H9 (cell line): ENCODE measurements at regions not wholly inside any gene's neighbourhood (a gene's known extent, or its start where the extent isn't known, plus 50 kb on each side); places are given as distances from the start of the nearest gene placed in this dataset.
A peak's percentile ranks its signal among the peaks of the same experiment; 100 is the strongest.

Experiments
- DNase-seq: peaks from one replicate; pipeline ENCODE4 v3.0.0-alpha.2; 2017
- H2AFZ ChIP-seq: one replicate; pipeline ENCODE4 v1.6.1; 2013; ENCODE audit warnings: mild to moderate bottlenecking, low read length, control low read depth, moderate library complexity
- H2AK5ac ChIP-seq: 2 replicates; pipeline ENCODE4 v1.6.1; 2013; ENCODE audit warnings: low read length, control low read depth, mixed read lengths; ENCODE audit not compliant: insufficient read length
- H2BK120ac ChIP-seq: one replicate; pipeline ENCODE4 v1.6.1; 2013; ENCODE audit warnings: low read depth, mild to moderate bottlenecking, low read length, control low read depth, inconsistent platforms; ENCODE audit not compliant: poor library complexity, severe bottlenecking
- H2BK12ac ChIP-seq: 2 replicates; pipeline ENCODE4 v1.6.1; 2013; ENCODE audit warnings: low read length, control low read depth, mixed read lengths, low read depth; ENCODE audit not compliant: insufficient read length
- H2BK15ac ChIP-seq: 2 replicates; pipeline ENCODE4 v1.6.1; 2013; ENCODE audit warnings: low read depth, low read length, control low read depth
- H2BK20ac ChIP-seq: one replicate; pipeline ENCODE4 v1.6.1; 2013; ENCODE audit warnings: low read depth, mild to moderate bottlenecking, low read length, control low read depth, inconsistent platforms; ENCODE audit not compliant: poor library complexity, severe bottlenecking
- H2BK5ac ChIP-seq: 2 replicates; pipeline ENCODE4 v1.6.1; 2013; ENCODE audit warnings: low read length, control low read depth, mixed read lengths; ENCODE audit not compliant: insufficient read length
- H3K14ac ChIP-seq: 2 replicates; pipeline ENCODE4 v1.6.1; 2013; ENCODE audit warnings: low read length, control low read depth; ENCODE audit not compliant: insufficient read depth
- H3K18ac ChIP-seq: 2 replicates; pipeline ENCODE4 v1.6.1; 2013; ENCODE audit warnings: low read depth, mild to moderate bottlenecking, mixed read lengths, low read length, control low read depth; ENCODE audit not compliant: insufficient read length
- H3K23ac ChIP-seq: 2 replicates; pipeline ENCODE4 v1.6.1; 2013; ENCODE audit warnings: low read length, control low read depth, mixed read lengths, low read depth; ENCODE audit not compliant: insufficient read length
- H3K23me2 ChIP-seq: 2 replicates; pipeline ENCODE4 v1.6.1; 2013; ENCODE audit warnings: low read depth, mild to moderate bottlenecking, mixed read lengths, low read length, control low read depth; ENCODE audit not compliant: insufficient read length, poor library complexity, severe bottlenecking
- H3K27ac ChIP-seq: 2 replicates; pipeline ENCODE4 v1.5.1; 2013; ENCODE audit warnings: low read length, control low read depth, mixed read lengths, low read depth; ENCODE audit not compliant: insufficient read length
- H3K27me3 ChIP-seq: 2 replicates; pipeline ENCODE4 v1.6.1; 2013; ENCODE audit warnings: low read length, control low read depth, inconsistent platforms; ENCODE audit not compliant: insufficient read depth
- H3K4ac ChIP-seq: 2 replicates; pipeline ENCODE4 v1.6.1; 2013; ENCODE audit warnings: low read depth, mild to moderate bottlenecking, control low read depth, inconsistent platforms, low read length, moderate library complexity
- H3K4me1 ChIP-seq: 2 replicates; pipeline ENCODE4 v1.6.1; 2013; ENCODE audit warnings: low read length, control low read depth, inconsistent platforms; ENCODE audit not compliant: insufficient read depth
- H3K4me2 ChIP-seq: 2 replicates; pipeline ENCODE4 v1.6.1; 2013; ENCODE audit warnings: low read length, control low read depth, mixed read lengths; ENCODE audit not compliant: insufficient read length, insufficient read depth
- H3K56ac ChIP-seq: 2 replicates; pipeline ENCODE4 v1.6.1; 2013; ENCODE audit warnings: low read depth, mild to moderate bottlenecking, mixed read lengths, low read length, control low read depth; ENCODE audit not compliant: insufficient read length
- H3K79me1 ChIP-seq: 2 replicates; pipeline ENCODE4 v1.6.1; 2013; ENCODE audit warnings: low read depth, mild to moderate bottlenecking, moderate library complexity, low read length, control low read depth, inconsistent platforms; ENCODE audit not compliant: insufficient read depth, poor library complexity, severe bottlenecking
- H3K79me2 ChIP-seq: 2 replicates; pipeline ENCODE4 v1.6.1; 2013; ENCODE audit warnings: low read length, control low read depth, inconsistent platforms; ENCODE audit not compliant: insufficient read depth
- H3K9ac ChIP-seq: 2 replicates; pipeline ENCODE4 v1.6.1; 2013; ENCODE audit warnings: low read length, control low read depth, mixed read lengths; ENCODE audit not compliant: insufficient read length; ENCODE audit errors: extremely low read depth
- H3K9me3 ChIP-seq: one replicate; pipeline ENCODE4 v1.6.1; 2013; ENCODE audit warnings: low read depth, low read length, inconsistent platforms; ENCODE audit not compliant: control insufficient read depth
- H3T11ph ChIP-seq: one replicate; pipeline ENCODE4 v1.6.1; 2013; ENCODE audit warnings: mild to moderate bottlenecking, low read length, control low read depth, inconsistent platforms
- H4K20me1 ChIP-seq: one replicate; pipeline ENCODE4 v1.6.1; 2013; ENCODE audit not compliant: control insufficient read depth, insufficient read length, insufficient read depth
- H4K5ac ChIP-seq: 2 replicates; pipeline ENCODE4 v1.6.1; 2013; ENCODE audit warnings: low read depth, mild to moderate bottlenecking, mixed read lengths, low read length, control low read depth; ENCODE audit not compliant: insufficient read length
- H4K8ac ChIP-seq: replicated peaks from 2 replicates; pipeline ENCODE4 v1.6.1; 2013; ENCODE audit warnings: low read length, control low read depth, mixed read lengths, low read depth; ENCODE audit not compliant: insufficient read length
- H4K91ac ChIP-seq: 2 replicates; pipeline ENCODE4 v1.6.1; 2013; ENCODE audit warnings: low read depth, mild to moderate bottlenecking, moderate library complexity, mixed read lengths, low read length, control low read depth; ENCODE audit not compliant: insufficient read length
- H3K27ac Mint-ChIP-seq, 3 experiments: 2 replicates in 2 of 3; 3 replicates in 1 of 3; pipeline ENCODE4 v1.8.0; 2020 to 2021; ENCODE audit warnings: mixed read lengths in 3 of 3, mild to moderate bottlenecking in 1 of 3, moderate library complexity in 1 of 3
- H3K27me3 Mint-ChIP-seq: 2 replicates; pipeline ENCODE4 v1.8.0; 2021; ENCODE audit warnings: low read depth, mild to moderate bottlenecking, moderate library complexity, mixed read lengths
- H3K36me3 Mint-ChIP-seq, 3 experiments: 2 replicates in 2 of 3; 3 replicates in 1 of 3; pipeline ENCODE4 v1.8.0; 2020 to 2021; ENCODE audit warnings: low read depth in 3 of 3, mixed read lengths in 3 of 3; ENCODE audit not compliant: insufficient read depth in 1 of 3
- H3K4me1 Mint-ChIP-seq, 2 experiments: 2 replicates each; pipeline ENCODE4 v1.8.0; 2020; ENCODE audit warnings: mixed read lengths in 2 of 2
- H3K4me3 Mint-ChIP-seq, 2 experiments: 2 replicates in 1 of 2; 3 replicates in 1 of 2; pipeline ENCODE4 v1.8.0; 2020 to 2021; ENCODE audit warnings: mild to moderate bottlenecking in 2 of 2, mixed read lengths in 2 of 2, moderate library complexity in 1 of 2
- H3K9me3 Mint-ChIP-seq, 2 experiments: 2 replicates in 1 of 2; 3 replicates in 1 of 2; pipeline ENCODE4 v1.8.0; 2020; ENCODE audit warnings: mild to moderate bottlenecking in 2 of 2, mixed read lengths in 2 of 2, moderate library complexity in 1 of 2
- WGBS: extraction: QIAGEN DNeasy Blood & Tissue Kit; methylation state at CpG from one replicate; pipeline ENCODE4 v1.1.7; 2013; ENCODE audit warnings: missing lambda C conversion rate, low lambda C conversion rate, mixed read lengths; ENCODE audit not compliant: insufficient read length; ENCODE audit errors: extremely low coverage; 5-methylcytosine and 5-hydroxymethylcytosine counted together
- TF ChIP-seq, protein P1 (sequence below): fragments of 200-600 bp; sonication (generic); conservative IDR thresholded peaks from 3 replicates; pipeline ENCODE4 v1.8.0; 2021; ENCODE audit warnings: antibody characterized with exemption, mild to moderate bottlenecking

DNA sequence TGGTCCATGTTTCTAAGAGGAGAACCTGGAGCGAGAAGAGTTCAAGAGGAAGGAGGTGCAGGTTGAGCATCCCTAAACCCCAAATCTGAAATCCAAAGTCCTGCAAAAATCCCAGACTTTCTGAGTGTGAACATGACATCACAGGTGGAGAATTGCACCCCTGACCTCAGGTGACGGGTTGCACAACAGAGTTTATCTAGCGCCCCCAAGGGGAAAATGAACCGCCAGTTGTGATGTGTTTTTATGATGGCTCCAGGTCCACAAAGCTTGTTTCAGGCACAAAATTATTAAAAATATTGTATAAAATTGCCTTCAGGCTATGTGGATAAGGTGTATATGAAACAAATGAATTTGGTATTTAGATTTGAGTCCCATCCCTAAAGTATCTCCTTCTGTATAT is 420.0 kb downstream of the GABRB3 start:
- Histone ChIP-seq H3T11ph (no peak overlapping the region), H2AFZ (no peak overlapping the region), H3K9me3 (no peaks in the 10 kb centered on the region), H3K14ac (no peak overlapping the region), H4K8ac (no peak overlapping the region), H2BK120ac (no peak overlapping the region), H4K20me1 (no peaks in the 10 kb centered on the region), H3K18ac (no peak overlapping the region), H3K23ac (no peak overlapping the region), H3K79me2 (no peaks in the 10 kb centered on the region), H2BK15ac (no peak overlapping the region), H2AK5ac (no peak overlapping the region), H2BK12ac (no peak overlapping the region), H3K27ac (no peak overlapping the region), H3K27me3 (no peaks in the 10 kb centered on the region), H3K4ac (no peak overlapping the region), H3K9ac (no peak overlapping the region), H3K23me2 (no peaks in the 10 kb centered on the region), H4K91ac (no peak overlapping the region), H3K4me2 (no peak overlapping the region), H3K4me1 (0 out of 2 replicates have a peak, but pooled peaks cover 2% of the 10 kb centered on the region), H3K79me1 (no peaks in the 10 kb centered on the region), H2BK20ac (no peak overlapping the region), H4K5ac (no peak overlapping the region), H3K56ac (no peak overlapping the region), H2BK5ac (no peak overlapping the region)
- no peaks in the 10 kb centered on the region for H3K27me3 Mint-ChIP-seq
- H3K27ac Mint-ChIP-seq, result no peak overlapping the region
- H3K36me3 Mint-ChIP-seq, result peaks cover under 1 to 5% (median 1%) of the 10 kb centered on the region in 3 experiments; a peak in 6 of 7 replicates
- H3K9me3 Mint-ChIP-seq, result peaks cover 1 to 11% of the 10 kb centered on the region in 2 experiments
- no peak for DNase-seq
- no peak overlapping the region for H3K4me3 Mint-ChIP-seq
- peaks cover 6% of the 10 kb centered on the region in 2 experiments for H3K4me1 Mint-ChIP-seq
- WGBS, result no CpG with 5 or more reads among the region's 4 CpGs
- TF ChIP-seq, protein P1, sequence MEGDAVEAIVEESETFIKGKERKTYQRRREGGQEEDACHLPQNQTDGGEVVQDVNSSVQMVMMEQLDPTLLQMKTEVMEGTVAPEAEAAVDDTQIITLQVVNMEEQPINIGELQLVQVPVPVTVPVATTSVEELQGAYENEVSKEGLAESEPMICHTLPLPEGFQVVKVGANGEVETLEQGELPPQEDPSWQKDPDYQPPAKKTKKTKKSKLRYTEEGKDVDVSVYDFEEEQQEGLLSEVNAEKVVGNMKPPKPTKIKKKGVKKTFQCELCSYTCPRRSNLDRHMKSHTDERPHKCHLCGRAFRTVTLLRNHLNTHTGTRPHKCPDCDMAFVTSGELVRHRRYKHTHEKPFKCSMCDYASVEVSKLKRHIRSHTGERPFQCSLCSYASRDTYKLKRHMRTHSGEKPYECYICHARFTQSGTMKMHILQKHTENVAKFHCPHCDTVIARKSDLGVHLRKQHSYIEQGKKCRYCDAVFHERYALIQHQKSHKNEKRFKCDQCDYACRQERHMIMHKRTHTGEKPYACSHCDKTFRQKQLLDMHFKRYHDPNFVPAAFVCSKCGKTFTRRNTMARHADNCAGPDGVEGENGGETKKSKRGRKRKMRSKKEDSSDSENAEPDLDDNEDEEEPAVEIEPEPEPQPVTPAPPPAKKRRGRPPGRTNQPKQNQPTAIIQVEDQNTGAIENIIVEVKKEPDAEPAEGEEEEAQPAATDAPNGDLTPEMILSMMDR, result peak; percentile 59
